ENCODE measurements at regions not wholly inside any gene's neighbourhood (a gene's known extent, or its start where the extent isn't known, plus 50 kb on each side); places are given as distances from the start of the nearest gene placed in this dataset.

DNA sequence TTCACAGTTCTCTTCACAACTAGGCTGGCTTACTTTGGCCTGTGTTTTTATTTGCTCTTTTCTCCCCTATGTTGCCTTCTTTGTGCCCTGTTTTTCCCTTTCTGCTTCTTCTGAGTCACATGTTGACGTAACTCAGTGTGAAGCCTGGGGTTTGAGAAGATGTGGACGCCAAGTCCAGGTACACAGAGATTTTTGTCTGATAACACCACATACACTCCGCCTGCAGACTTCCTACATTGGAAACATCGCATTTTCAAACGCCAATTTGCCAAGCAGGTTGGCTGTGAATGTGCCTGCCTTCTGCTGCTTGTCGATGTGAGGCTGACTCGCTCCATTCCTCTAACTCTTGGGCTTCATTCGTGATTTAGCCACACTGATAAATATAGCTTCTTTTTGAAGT is 62.6 kb upstream of the FN1 start (continued):
- peak; percentile 74; the same call in 1 of the 2 replicates for TF ChIP-seq ZNF441 (CRISPR knock-in tag; IDR thresholded peaks at IDR 0.05; ENCODE audit: borderline replicate concordance)
- TF ChIP-seq ARID2 (CRISPR knock-in tag; IDR thresholded peaks at IDR 0.05; ENCODE audit: borderline replicate concordance) = no peak
- no peak for TF ChIP-seq CENPX (CRISPR knock-in tag; IDR thresholded peaks at IDR 0.05)
- no peak; the same call in 1 of the 2 replicates for TF ChIP-seq ZNF205 (CRISPR knock-in tag; IDR thresholded peaks at IDR 0.05)
- TF ChIP-seq ATF1 (CRISPR knock-in tag; IDR thresholded peaks at IDR 0.05) = no peak
- TF ChIP-seq FOXP1 (IDR thresholded peaks at IDR 0.05) = no peak
- TF ChIP-seq FOXP1 (CRISPR knock-in tag; IDR thresholded peaks at IDR 0.05) = peak; percentile 83
- TF ChIP-seq, protein P1, sequence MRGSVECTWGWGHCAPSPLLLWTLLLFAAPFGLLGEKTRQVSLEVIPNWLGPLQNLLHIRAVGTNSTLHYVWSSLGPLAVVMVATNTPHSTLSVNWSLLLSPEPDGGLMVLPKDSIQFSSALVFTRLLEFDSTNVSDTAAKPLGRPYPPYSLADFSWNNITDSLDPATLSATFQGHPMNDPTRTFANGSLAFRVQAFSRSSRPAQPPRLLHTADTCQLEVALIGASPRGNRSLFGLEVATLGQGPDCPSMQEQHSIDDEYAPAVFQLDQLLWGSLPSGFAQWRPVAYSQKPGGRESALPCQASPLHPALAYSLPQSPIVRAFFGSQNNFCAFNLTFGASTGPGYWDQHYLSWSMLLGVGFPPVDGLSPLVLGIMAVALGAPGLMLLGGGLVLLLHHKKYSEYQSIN (CRISPR knock-in tag; IDR thresholded peaks at IDR 0.05; ENCODE audit: borderline replicate concordance) = no peak
- TF ChIP-seq, protein P2, sequence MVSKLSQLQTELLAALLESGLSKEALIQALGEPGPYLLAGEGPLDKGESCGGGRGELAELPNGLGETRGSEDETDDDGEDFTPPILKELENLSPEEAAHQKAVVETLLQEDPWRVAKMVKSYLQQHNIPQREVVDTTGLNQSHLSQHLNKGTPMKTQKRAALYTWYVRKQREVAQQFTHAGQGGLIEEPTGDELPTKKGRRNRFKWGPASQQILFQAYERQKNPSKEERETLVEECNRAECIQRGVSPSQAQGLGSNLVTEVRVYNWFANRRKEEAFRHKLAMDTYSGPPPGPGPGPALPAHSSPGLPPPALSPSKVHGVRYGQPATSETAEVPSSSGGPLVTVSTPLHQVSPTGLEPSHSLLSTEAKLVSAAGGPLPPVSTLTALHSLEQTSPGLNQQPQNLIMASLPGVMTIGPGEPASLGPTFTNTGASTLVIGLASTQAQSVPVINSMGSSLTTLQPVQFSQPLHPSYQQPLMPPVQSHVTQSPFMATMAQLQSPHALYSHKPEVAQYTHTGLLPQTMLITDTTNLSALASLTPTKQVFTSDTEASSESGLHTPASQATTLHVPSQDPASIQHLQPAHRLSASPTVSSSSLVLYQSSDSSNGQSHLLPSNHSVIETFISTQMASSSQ (IDR thresholded peaks at IDR 0.05; ENCODE audit: low read depth) = no peak
- TF ChIP-seq, protein P2 (CRISPR knock-in tag; IDR thresholded peaks at IDR 0.05; ENCODE audit: borderline replicate concordance) = no peak
- TF ChIP-seq, protein P3, sequence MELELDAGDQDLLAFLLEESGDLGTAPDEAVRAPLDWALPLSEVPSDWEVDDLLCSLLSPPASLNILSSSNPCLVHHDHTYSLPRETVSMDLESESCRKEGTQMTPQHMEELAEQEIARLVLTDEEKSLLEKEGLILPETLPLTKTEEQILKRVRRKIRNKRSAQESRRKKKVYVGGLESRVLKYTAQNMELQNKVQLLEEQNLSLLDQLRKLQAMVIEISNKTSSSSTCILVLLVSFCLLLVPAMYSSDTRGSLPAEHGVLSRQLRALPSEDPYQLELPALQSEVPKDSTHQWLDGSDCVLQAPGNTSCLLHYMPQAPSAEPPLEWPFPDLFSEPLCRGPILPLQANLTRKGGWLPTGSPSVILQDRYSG (CRISPR knock-in tag; IDR thresholded peaks at IDR 0.05) = no peak
- TF ChIP-seq, protein P4, sequence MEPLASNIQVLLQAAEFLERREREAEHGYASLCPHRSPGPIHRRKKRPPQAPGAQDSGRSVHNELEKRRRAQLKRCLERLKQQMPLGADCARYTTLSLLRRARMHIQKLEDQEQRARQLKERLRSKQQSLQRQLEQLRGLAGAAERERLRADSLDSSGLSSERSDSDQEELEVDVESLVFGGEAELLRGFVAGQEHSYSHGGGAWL (CRISPR knock-in tag; IDR thresholded peaks at IDR 0.05) = no peak
- TF ChIP-seq TGIF2 (CRISPR knock-in tag; IDR thresholded peaks at IDR 0.05) = 0 out of 2 replicates have a peak, but pooled peaks have one; percentile 29
- TF ChIP-seq ZFP41 (CRISPR knock-in tag; IDR thresholded peaks at IDR 0.05; ENCODE audit: borderline replicate concordance) = no peak
- TF ChIP-seq BRD4 (CRISPR knock-in tag; IDR thresholded peaks at IDR 0.05) = no peak
- no peak for TF ChIP-seq ZNF629 (CRISPR knock-in tag; conservative IDR thresholded peaks at IDR 0.05)
- TF ChIP-seq RXRB (CRISPR knock-in tag; IDR thresholded peaks at IDR 0.05; ENCODE audit: borderline replicate concordance) = peak; percentile 79; the same call in 1 of the 2 replicates
- TF ChIP-seq, protein P5, sequence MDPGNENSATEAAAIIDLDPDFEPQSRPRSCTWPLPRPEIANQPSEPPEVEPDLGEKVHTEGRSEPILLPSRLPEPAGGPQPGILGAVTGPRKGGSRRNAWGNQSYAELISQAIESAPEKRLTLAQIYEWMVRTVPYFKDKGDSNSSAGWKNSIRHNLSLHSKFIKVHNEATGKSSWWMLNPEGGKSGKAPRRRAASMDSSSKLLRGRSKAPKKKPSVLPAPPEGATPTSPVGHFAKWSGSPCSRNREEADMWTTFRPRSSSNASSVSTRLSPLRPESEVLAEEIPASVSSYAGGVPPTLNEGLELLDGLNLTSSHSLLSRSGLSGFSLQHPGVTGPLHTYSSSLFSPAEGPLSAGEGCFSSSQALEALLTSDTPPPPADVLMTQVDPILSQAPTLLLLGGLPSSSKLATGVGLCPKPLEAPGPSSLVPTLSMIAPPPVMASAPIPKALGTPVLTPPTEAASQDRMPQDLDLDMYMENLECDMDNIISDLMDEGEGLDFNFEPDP (CRISPR knock-in tag; conservative IDR thresholded peaks at IDR 0.05) = no peak
- TF ChIP-seq ADNP (CRISPR knock-in tag; IDR thresholded peaks at IDR 0.05) = no peak
- no peak for TF ChIP-seq TAF1 (CRISPR knock-in tag; IDR thresholded peaks at IDR 0.05)
- TF ChIP-seq MED1 (CRISPR knock-in tag; IDR thresholded peaks at IDR 0.05) = peak; percentile 77
- TF ChIP-seq HMGA1 (CRISPR knock-in tag; conservative IDR thresholded peaks at IDR 0.05) = no peak
- TF ChIP-seq PHF5A (CRISPR knock-in tag; IDR thresholded peaks at IDR 0.05; ENCODE audit: low read depth, unreplicated experiment) = no peak
- no peak for TF ChIP-seq TP53 (CRISPR knock-in tag; conservative IDR thresholded peaks at IDR 0.05)
- TF ChIP-seq, protein P6, sequence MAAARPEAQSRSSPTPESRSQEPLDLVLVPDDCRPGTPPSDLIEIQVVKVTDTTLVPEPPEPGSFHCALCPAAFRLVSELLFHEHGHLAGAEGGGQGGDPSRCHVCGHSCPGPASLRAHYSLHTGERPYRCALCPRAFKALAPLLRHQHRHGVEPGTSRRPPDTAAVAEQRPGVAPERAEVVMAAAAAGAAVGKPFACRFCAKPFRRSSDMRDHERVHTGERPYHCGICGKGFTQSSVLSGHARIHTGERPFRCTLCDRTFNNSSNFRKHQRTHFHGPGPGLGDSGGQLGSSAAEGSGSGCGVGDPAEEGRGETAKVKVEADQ (CRISPR knock-in tag; IDR thresholded peaks at IDR 0.05; ENCODE audit: borderline replicate concordance) = no peak

Data from HepG2 (cell line).